BE2C (cell line): ENCODE measurements at regions not wholly inside any gene's neighbourhood (a gene's known extent, or its start where the extent isn't known, plus 50 kb on each side); places are given as distances from the start of the nearest gene placed in this dataset.

Source experiments
- DNase-seq: peaks from one replicate; pipeline ENCODE4 v3.0.0-alpha.2; 2020
- H3K27me3 ChIP-seq: fragments of 250-450 bp; sonication (Bioruptor Pico); 2 replicates; pipeline ENCODE4 v1.5.1; 2020; ENCODE audit warnings: mild to moderate bottlenecking
- H3K36me3 ChIP-seq: fragments of 250-450 bp; sonication (Bioruptor Pico); 2 replicates; pipeline ENCODE4 v1.5.1; 2020; ENCODE audit warnings: mild to moderate bottlenecking
- H3K4me1 ChIP-seq: fragments of 250-450 bp; sonication (Bioruptor Pico); 2 replicates; pipeline ENCODE4 v1.5.1; 2020
- H3K4me3 ChIP-seq: 2 replicates; pipeline ENCODE4 v1.5.1; 2011; ENCODE audit warnings: low read depth, low read length
- H3K9me3 ChIP-seq: fragments of 250-450 bp; sonication (Bioruptor Pico); 2 replicates; pipeline ENCODE4 v1.5.1; 2020
- TF ChIP-seq, protein P1 (sequence below): IDR thresholded peaks from 2 replicates; pipeline ENCODE4 v1.5.1; 2012; ENCODE audit warnings: mild to moderate bottlenecking, low read depth, low read length

DNA sequence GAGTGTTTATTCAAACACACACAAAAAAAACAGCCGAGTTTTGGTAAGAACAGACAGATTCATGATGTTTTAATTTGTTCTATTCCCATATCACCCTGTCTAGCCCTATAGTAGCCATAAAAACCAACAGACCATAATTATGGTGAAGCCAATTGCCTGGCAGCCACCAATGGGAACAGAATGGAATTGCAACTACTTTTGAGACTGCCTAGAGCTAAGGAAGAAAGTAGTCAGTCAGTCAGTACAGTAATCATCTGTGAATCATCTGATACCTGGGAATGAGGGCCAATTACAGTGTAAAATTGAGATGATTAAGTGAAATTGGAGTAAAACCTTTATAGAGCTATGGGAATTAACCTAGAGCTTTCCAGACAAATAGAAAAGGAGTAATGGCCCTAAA, 952.7 kb upstream of the KCND2 start:
- Histone ChIP-seq H3K9me3 (no peaks in the 10 kb centered on the region), H3K4me1 (no peaks in the 10 kb centered on the region), H3K36me3 (no peaks in the 10 kb centered on the region), H3K4me3 (no peak overlapping the region), H3K27me3 (no peaks in the 10 kb centered on the region)
- no peak for DNase-seq
- TF ChIP-seq, protein P1, sequence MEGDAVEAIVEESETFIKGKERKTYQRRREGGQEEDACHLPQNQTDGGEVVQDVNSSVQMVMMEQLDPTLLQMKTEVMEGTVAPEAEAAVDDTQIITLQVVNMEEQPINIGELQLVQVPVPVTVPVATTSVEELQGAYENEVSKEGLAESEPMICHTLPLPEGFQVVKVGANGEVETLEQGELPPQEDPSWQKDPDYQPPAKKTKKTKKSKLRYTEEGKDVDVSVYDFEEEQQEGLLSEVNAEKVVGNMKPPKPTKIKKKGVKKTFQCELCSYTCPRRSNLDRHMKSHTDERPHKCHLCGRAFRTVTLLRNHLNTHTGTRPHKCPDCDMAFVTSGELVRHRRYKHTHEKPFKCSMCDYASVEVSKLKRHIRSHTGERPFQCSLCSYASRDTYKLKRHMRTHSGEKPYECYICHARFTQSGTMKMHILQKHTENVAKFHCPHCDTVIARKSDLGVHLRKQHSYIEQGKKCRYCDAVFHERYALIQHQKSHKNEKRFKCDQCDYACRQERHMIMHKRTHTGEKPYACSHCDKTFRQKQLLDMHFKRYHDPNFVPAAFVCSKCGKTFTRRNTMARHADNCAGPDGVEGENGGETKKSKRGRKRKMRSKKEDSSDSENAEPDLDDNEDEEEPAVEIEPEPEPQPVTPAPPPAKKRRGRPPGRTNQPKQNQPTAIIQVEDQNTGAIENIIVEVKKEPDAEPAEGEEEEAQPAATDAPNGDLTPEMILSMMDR: no peak

DNA sequence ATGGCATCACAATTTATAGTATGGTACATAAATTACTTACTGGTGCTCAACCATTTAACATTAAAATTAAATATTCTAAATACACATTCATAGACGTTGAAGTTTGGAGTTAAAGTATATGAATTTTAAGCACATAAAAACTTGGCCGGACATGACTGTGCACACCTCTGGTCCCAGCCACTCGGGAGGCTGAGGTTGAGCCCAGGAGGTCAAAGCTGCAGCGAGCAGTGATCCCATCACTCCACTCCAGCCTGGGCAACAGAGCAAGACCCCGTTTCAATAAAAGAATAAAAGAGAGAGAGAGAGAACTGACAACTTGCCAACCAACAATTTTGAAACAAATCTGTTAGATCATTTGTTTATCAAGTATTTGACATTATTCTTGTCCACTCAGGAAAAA, 943.3 kb upstream of the KCND2 start:
- TF ChIP-seq, protein P1: no peak
- Histone ChIP-seq H3K27me3 (no peaks in the 10 kb centered on the region), H3K36me3 (no peaks in the 10 kb centered on the region), H3K9me3 (no peaks in the 10 kb centered on the region; the same call in 1 of the 2 replicates), H3K4me3 (no peak overlapping the region), H3K4me1 (no peaks in the 10 kb centered on the region)
- DNase-seq: no peak

DNA sequence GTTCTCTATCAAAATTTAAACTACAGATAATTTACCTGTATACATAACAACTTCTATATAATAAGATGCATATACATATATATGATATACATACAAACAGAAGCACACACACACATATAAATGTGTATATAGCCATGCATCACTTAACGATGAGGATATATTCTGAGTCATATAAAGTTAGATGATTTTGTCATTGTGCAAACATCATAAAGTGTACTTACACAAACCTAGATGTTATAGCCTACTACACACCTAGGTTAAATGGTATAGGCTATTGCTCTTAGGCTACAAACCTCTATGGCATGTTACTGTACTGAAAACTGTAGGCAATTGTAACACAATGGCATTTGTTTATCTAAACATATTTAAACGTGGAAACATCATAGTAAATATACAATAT, 937.6 kb upstream of the KCND2 start:
- DNase-seq: no peak
- Histone ChIP-seq H3K4me1 (no peaks in the 10 kb centered on the region), H3K9me3 (no peaks in the 10 kb centered on the region), H3K27me3 (no peaks in the 10 kb centered on the region), H3K4me3 (no peak overlapping the region), H3K36me3 (no peaks in the 10 kb centered on the region)
- TF ChIP-seq, protein P1: no peak

- TF ChIP-seq, protein P1: no peak
- DNase-seq: no peak
- Histone ChIP-seq H3K36me3 (no peaks in the 10 kb centered on the region), H3K27me3 (no peaks in the 10 kb centered on the region), H3K4me3 (no peak overlapping the region), H3K4me1 (no peaks in the 10 kb centered on the region), H3K9me3 (no peaks in the 10 kb centered on the region)
Observed at GRCh38 chr7:119341822-119342221, 931.2 kb upstream of the KCND2 start.

DNA sequence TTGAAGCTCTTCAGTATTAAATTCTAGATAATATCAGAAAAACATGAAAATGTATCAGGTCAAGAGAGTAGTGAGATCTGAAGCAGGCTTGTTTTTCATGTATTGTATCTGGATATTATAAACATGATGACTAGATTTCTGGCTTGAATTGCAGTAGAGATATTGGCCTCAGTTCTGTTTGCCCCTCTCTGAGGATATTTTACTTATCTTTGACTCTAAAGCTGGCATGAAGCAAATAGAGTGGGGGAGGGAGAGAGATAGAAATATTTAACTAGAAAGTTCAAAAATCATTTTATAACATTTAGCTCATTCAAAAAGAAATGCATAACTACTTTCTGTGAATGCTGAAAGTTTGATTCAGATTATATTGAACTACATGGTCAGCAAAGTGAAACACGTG, 929.7 kb upstream of the KCND2 start:
- Histone ChIP-seq H3K9me3 (no peaks in the 10 kb centered on the region), H3K4me3 (no peak overlapping the region), H3K36me3 (no peaks in the 10 kb centered on the region), H3K4me1 (no peaks in the 10 kb centered on the region), H3K27me3 (no peaks in the 10 kb centered on the region)
- no peak for DNase-seq
- TF ChIP-seq, protein P1: no peak

DNA sequence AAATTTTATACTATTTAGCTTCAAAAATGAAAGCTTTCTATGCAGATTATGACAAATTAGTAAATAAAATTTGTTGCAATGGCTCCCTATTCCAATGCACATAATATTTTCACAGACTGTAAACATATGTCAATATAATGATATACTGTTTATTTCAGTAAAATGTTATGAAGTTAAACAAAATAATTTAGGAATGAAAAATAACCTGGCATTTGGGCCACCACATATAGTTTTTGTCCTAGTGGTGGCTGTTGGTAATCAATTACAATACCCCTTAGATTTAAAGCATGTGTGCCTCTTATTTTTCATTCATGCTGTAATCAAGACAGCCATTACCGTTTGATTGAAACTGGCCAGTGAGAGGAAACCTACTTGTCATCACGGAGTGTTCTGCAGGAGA, 928.5 kb upstream of the KCND2 start:
- Histone ChIP-seq H3K4me1 (no peaks in the 10 kb centered on the region), H3K36me3 (no peaks in the 10 kb centered on the region), H3K27me3 (no peaks in the 10 kb centered on the region), H3K9me3 (no peaks in the 10 kb centered on the region), H3K4me3 (no peak overlapping the region)
- TF ChIP-seq, protein P1: no peak
- no peak for DNase-seq
